Right cardiac atrium (tissue), 5 donors: ENCODE measurements at regions not wholly inside any gene's neighbourhood (a gene's known extent, or its start where the extent isn't known, plus 50 kb on each side); places are given as distances from the start of the nearest gene placed in this dataset.

Experiments
- ATAC-seq, 2 donors: fragments of 200-7000 bp; cut with Tn5 transposase; one replicate each; pipeline versions ENCODE4 v1.8.0 to v1.9.1; 2020; ENCODE audit warnings: moderate library complexity in 2 of 2, mild to moderate bottlenecking in 1 of 2
- DNase-seq, 3 donors: peaks; one replicate each; pipeline ENCODE4 v3.0.0-alpha.2; 2020
- H3K27ac ChIP-seq: one replicate; pipeline ENCODE4 v1.5.1; 2013; ENCODE audit warnings: mild to moderate bottlenecking, low read length, control low read depth, moderate library complexity
- H3K27me3 ChIP-seq: one replicate; pipeline ENCODE4 v1.6.1; 2013; ENCODE audit not compliant: control insufficient read depth, insufficient read depth
- H3K4me1 ChIP-seq: one replicate; pipeline ENCODE4 v1.6.1; 2013; ENCODE audit warnings: low read length; ENCODE audit not compliant: control insufficient read depth, insufficient read depth
- H3K4me3 ChIP-seq: one replicate; pipeline ENCODE4 v1.5.1; 2013; ENCODE audit warnings: low read length, control low read depth
- H3K9me3 ChIP-seq: one replicate; pipeline ENCODE4 v1.6.1; 2013; ENCODE audit warnings: low read length; ENCODE audit not compliant: control insufficient read depth
- WGBS: extraction: QIAGEN DNeasy Blood & Tissue Kit; methylation state at CpG from one replicate; pipeline ENCODE4 v1.1.7; 2013; 5-methylcytosine and 5-hydroxymethylcytosine counted together
- intact Hi-C, 4 donors: fragments of 100-400 bp; cut with DNase I; formaldehyde crosslinking; loops; one replicate each; pipeline versions ENCODE4 v1.11.0 to v1.14.0; 2022 to 2023
- donor health status: healthy with polysubstance abuse.
- donor health status: DM: no; HTN: yes; CAD: no.
- donor health status: DM: no; HTN: no; CAD: no.
- donor health status: DM: no; HTN: yes; CAD: no; lungs with severe emphysema.
- donor health status: DM: yes; HTN: yes; CAD: no.

DNA sequence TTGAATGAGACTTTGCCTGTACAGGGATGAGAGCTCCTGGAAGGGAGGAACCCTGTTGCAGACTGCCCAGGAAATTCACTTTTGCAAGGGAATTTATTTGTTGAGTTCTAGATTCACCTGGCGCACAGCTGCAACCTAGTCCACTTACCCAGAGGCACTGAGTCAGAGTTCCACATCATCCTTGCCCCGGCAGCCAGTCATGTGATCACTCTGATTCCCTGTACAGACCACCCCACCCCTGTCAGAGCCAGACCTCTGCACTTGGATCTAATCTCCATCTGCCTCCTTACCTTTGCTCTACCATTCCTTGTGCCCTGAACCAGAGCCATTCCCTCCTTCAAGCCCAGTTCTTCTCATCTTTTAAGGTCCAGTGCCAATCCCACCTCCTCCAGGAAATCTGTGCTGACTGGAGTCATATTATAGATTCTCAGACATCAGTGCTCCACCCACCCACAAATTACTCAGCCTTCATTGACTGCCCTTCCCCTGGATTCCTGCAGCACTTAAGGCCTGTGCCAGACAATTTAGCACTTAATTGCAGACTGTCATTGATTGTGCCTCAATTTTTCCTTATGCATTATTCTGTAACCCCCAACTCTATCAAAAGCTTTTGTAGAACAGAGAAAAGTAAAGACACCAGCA lies 84.1 kb upstream of the MAGEA4 start:
- WGBS, result 87% methylated on average over 2 of the region's 2 CpGs
- ATAC-seq, result no peak
- Histone ChIP-seq H3K4me1 (peaks cover 2% of the 10 kb centered on the region), H3K27ac (no peak overlapping the region), H3K27me3 (no peaks in the 10 kb centered on the region), H3K9me3 (no peaks in the 10 kb centered on the region), H3K4me3 (no peak overlapping the region)
- no peak for DNase-seq
- intact Hi-C loops, result no loop called here

- ATAC-seq, result no peak
- DNase-seq, result no peak
- H3K4me1 ChIP-seq, result peaks cover 2% of the 10 kb centered on the region
- intact Hi-C loops, result no loop called here
- no peaks in the 10 kb centered on the region for H3K9me3 ChIP-seq
- H3K27ac ChIP-seq, result no peak overlapping the region
- no peak overlapping the region for H3K4me3 ChIP-seq
- 18% methylated on average over 4 of the region's 4 CpGs for WGBS
- H3K27me3 ChIP-seq, result no peaks in the 10 kb centered on the region
Measured at GRCh38 chrX:151830911-151831310, 81.8 kb upstream of the MAGEA4 start.

DNA sequence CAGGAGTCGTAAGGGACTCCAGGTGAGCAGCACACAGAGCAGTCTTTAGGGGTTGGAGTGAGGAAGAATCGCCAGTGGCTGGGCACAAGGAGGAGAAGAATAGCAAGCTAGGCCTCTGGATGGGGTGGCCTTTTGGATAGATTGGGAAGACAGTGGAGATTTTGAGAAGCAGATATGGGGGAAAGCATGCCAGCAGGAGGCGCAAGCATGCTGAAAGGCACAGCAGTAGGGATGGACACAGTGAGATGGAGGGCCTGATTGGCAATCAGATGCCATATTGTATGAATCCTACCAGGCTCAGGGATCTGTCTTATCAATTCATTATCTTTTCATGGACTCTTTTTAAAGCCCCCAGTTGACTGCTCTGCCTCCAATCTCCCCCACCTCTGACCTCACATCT lies 60.4 kb upstream of the MAGEA4 start:
- no peak overlapping the region for H3K27ac ChIP-seq
- no peaks in the 10 kb centered on the region for H3K4me1 ChIP-seq
- H3K9me3 ChIP-seq, result no peaks in the 10 kb centered on the region
- H3K27me3 ChIP-seq, result no peaks in the 10 kb centered on the region
- ATAC-seq (no peak), DNase-seq (no peak)
- no peak overlapping the region for H3K4me3 ChIP-seq
- WGBS, result 96% methylated on average over 3 of the region's 3 CpGs
- intact Hi-C loops, result no loop called here

GRCh38 chrX:151854726-151855495 lies 57.8 kb upstream of the MAGEA4 start:
- Histone ChIP-seq H3K27me3 (no peaks in the 10 kb centered on the region), H3K4me1 (no peaks in the 10 kb centered on the region), H3K4me3 (no peak overlapping the region), H3K9me3 (no peaks in the 10 kb centered on the region), H3K27ac (no peak overlapping the region)
- WGBS, result 53% methylated on average over 4 of the region's 4 CpGs
- no peak for ATAC-seq
- intact Hi-C loops, result no loop called here
- DNase-seq, result no peak

- H3K4me3 ChIP-seq, result no peak overlapping the region
- intact Hi-C loops, result no loop called here
- H3K9me3 ChIP-seq, result no peaks in the 10 kb centered on the region
- no peaks in the 10 kb centered on the region for H3K4me1 ChIP-seq
- ATAC-seq, result no peak
- 91% methylated on average over 1 of the region's 1 CpG for WGBS
- no peak for DNase-seq
- no peak overlapping the region for H3K27ac ChIP-seq
- H3K27me3 ChIP-seq, result no peaks in the 10 kb centered on the region
Measured at GRCh38 chrX:151859481-151859880, 53.2 kb upstream of the MAGEA4 start.

- intact Hi-C loops, result no loop called here
- H3K4me3 ChIP-seq, result no peak overlapping the region
- no peaks in the 10 kb centered on the region for H3K4me1 ChIP-seq
- ATAC-seq, result no peak
- no peaks in the 10 kb centered on the region for H3K27me3 ChIP-seq
- DNase-seq, result no peak
- WGBS, result 84% methylated on average over 4 of the region's 4 CpGs
- H3K9me3 ChIP-seq, result no peaks in the 10 kb centered on the region
- no peak overlapping the region for H3K27ac ChIP-seq
Measured at GRCh38 chrX:151860827-151861226, 51.9 kb upstream of the MAGEA4 start.
